H1 (cell line): ENCODE measurements at regions not wholly inside any gene's neighbourhood (a gene's known extent, or its start where the extent isn't known, plus 50 kb on each side); places are given as distances from the start of the nearest gene placed in this dataset.

Source experiments
- CTCF ChIA-PET: fragments of 300-600 bp; sonication (Branson Sonifier 250); formaldehyde crosslinking; loops from one replicate; lab custom pipeline; 2021; ENCODE audit not compliant: partially characterized antibody; lab: Charles Lee
- POLR2A ChIA-PET: fragments of 300-600 bp; sonication (Branson Sonifier 250); formaldehyde crosslinking; loops from one replicate; lab custom pipeline; 2021; ENCODE audit warnings: inconsistent platforms; ENCODE audit not compliant: partially characterized antibody; lab: Charles Lee
- DNase-seq, 2 experiments: peaks; one replicate each; pipeline versions ENCODE4 v3.0.0 to v3.0.0-alpha.2; 2010 to 2022; ENCODE audit warnings: low spot score in 2 of 2, low read depth in 1 of 2, mixed read lengths in 1 of 2
- FAIRE-seq: peaks from 2 replicates; lab custom pipeline; 2011; peaks lifted over from hg19 to GRCh38; lab: Jason Lieb, UNC
- H2AFZ ChIP-seq: 2 replicates; pipeline ENCODE4 v1.8.1; 2012; ENCODE audit warnings: low read length, inconsistent platforms
- H2AK5ac ChIP-seq: 2 replicates; pipeline ENCODE4 v1.6.1; 2013; ENCODE audit warnings: low read depth, low read length
- H2BK120ac ChIP-seq: replicated peaks from 2 replicates; pipeline ENCODE3; 2013; ENCODE audit warnings: low read depth, low read length, inconsistent platforms
- H2BK12ac ChIP-seq: 2 replicates; pipeline ENCODE4 v1.6.1; 2013; ENCODE audit warnings: low read depth, low read length
- H2BK15ac ChIP-seq: 2 replicates; pipeline ENCODE4 v1.6.1; 2013; ENCODE audit warnings: low read length
- H2BK20ac ChIP-seq: 2 replicates; pipeline ENCODE4 v1.6.1; 2013; ENCODE audit warnings: low read length
- H2BK5ac ChIP-seq: 2 replicates; pipeline ENCODE4 v1.6.1; 2013; ENCODE audit warnings: low read depth, low read length
- H3K14ac ChIP-seq: 2 replicates; pipeline ENCODE4 v1.6.1; 2013; ENCODE audit warnings: inconsistent platforms; ENCODE audit not compliant: insufficient read length
- H3K18ac ChIP-seq: 2 replicates; pipeline ENCODE4 v1.6.1; 2013; ENCODE audit warnings: low read length; ENCODE audit errors: extremely low read depth
- H3K23ac ChIP-seq: 2 replicates; pipeline ENCODE4 v1.6.1; 2013; ENCODE audit warnings: inconsistent platforms; ENCODE audit not compliant: insufficient read length
- H3K23me2 ChIP-seq: 2 replicates; pipeline ENCODE4 v1.6.1; 2013; ENCODE audit warnings: low read depth, low read length
- H3K27ac ChIP-seq: 2 replicates; pipeline ENCODE4 v1.6.1; 2011; ENCODE audit warnings: low read depth, low read length, inconsistent platforms
- H3K27me3 ChIP-seq, 4 experiments: replicated peaks in 1 of 4; 1 replicate in 1 of 4; 2 replicates in 3 of 4; pipeline versions ENCODE4 v1.6.1 to v1.8.1; 2011 to 2013; ENCODE audit warnings: low read length in 3 of 4, mild to moderate bottlenecking in 3 of 4, inconsistent platforms in 2 of 4, mixed read lengths in 2 of 4, moderate library complexity in 1 of 4; ENCODE audit not compliant: control insufficient read depth in 3 of 4, insufficient read depth in 3 of 4; ENCODE audit errors: extremely low read depth in 1 of 4
- H3K36me3 ChIP-seq, 4 experiments: 2 replicates each; pipeline versions ENCODE4 v1.6.1 to v1.8.1; 2011 to 2013; ENCODE audit warnings: mild to moderate bottlenecking in 4 of 4, low read length in 3 of 4, moderate library complexity in 2 of 4, control low read depth in 1 of 4, inconsistent platforms in 1 of 4; ENCODE audit not compliant: insufficient read depth in 4 of 4, control insufficient read depth in 2 of 4
- H3K4ac ChIP-seq: replicated peaks from 2 replicates; pipeline ENCODE3; 2013; ENCODE audit warnings: low read length, low read depth, mixed read lengths, inconsistent platforms; ENCODE audit not compliant: insufficient read length
- H3K4me1 ChIP-seq, 4 experiments: replicated peaks in 1 of 4; 1 replicate in 1 of 4; 2 replicates in 3 of 4; pipeline versions ENCODE4 v1.6.1 to v1.8.1; 2011 to 2013; ENCODE audit warnings: low read length in 3 of 4, inconsistent platforms in 2 of 4, mixed read lengths in 1 of 4; ENCODE audit not compliant: insufficient read depth in 4 of 4, control insufficient read depth in 3 of 4
- H3K4me2 ChIP-seq, 2 experiments: 2 replicates each; pipeline versions ENCODE4 v1.6.1 to v1.8.1; 2011 to 2013; ENCODE audit warnings: low read depth in 2 of 2, low read length in 2 of 2, control low read depth in 1 of 2, inconsistent platforms in 1 of 2, mild to moderate bottlenecking in 1 of 2; ENCODE audit not compliant: insufficient read depth in 1 of 2
- H3K4me3 ChIP-seq, 4 experiments: fragments of 200-600, 300-600 bp in 1 of 4; sonication (generic), shearing (Covaris generic), sonication (Bioruptor Twin) in 1 of 4; 2 replicates each; pipeline versions ENCODE4 v1.5.1 to v1.8.1; 2011 to 2016; ENCODE audit warnings: low read length in 4 of 4, low read depth in 3 of 4, control low read depth in 2 of 4, inconsistent platforms in 2 of 4, mild to moderate bottlenecking in 2 of 4, mixed read lengths in 1 of 4, moderate library complexity in 1 of 4; ENCODE audit not compliant: insufficient read depth in 2 of 4; ENCODE audit errors: extremely low read depth in 1 of 4
- H3K56ac ChIP-seq: replicated peaks from 2 replicates; pipeline ENCODE3; 2013; ENCODE audit warnings: low read depth, mild to moderate bottlenecking, mixed read lengths, low read length, inconsistent platforms; ENCODE audit not compliant: insufficient read length
- H3K79me1 ChIP-seq: 2 replicates; pipeline ENCODE4 v1.6.1; 2013; ENCODE audit warnings: low read depth, low read length, control low read depth
- H3K79me2 ChIP-seq, 2 experiments: 2 replicates each; pipeline versions ENCODE4 v1.6.1 to v1.8.1; 2012 to 2013; ENCODE audit warnings: low read length in 2 of 2, mild to moderate bottlenecking in 2 of 2, inconsistent platforms in 1 of 2; ENCODE audit not compliant: insufficient read depth in 2 of 2, control insufficient read depth in 1 of 2
- H3K9ac ChIP-seq, 4 experiments: replicated peaks in 1 of 4; 1 replicate in 1 of 4; 2 replicates in 3 of 4; pipeline versions ENCODE4 v1.6.1 to v1.8.1; 2011 to 2013; ENCODE audit warnings: low read depth in 3 of 4, low read length in 3 of 4, control low read depth in 2 of 4, mild to moderate bottlenecking in 2 of 4, moderate library complexity in 2 of 4, inconsistent platforms in 1 of 4; ENCODE audit errors: extremely low read depth in 1 of 4
- H3K9me3 ChIP-seq, 2 experiments: 2 replicates each; pipeline versions ENCODE4 v1.6.1 to v1.8.1; 2012 to 2013; ENCODE audit warnings: mild to moderate bottlenecking in 2 of 2, moderate library complexity in 2 of 2, control low read depth in 1 of 2, inconsistent platforms in 1 of 2, low read depth in 1 of 2, low read length in 1 of 2, mixed read lengths in 1 of 2; ENCODE audit not compliant: insufficient read depth in 2 of 2
- H4K20me1 ChIP-seq, 2 experiments: replicated peaks in 1 of 2; 2 replicates each; pipeline versions ENCODE3 to v1.8.1; 2011 to 2013; ENCODE audit warnings: inconsistent platforms in 2 of 2, low read length in 2 of 2, mild to moderate bottlenecking in 1 of 2; ENCODE audit not compliant: insufficient read depth in 2 of 2, control insufficient read depth in 1 of 2
- H4K5ac ChIP-seq: 2 replicates; pipeline ENCODE4 v1.6.1; 2013; ENCODE audit warnings: low read length, low read depth, mixed read lengths, inconsistent platforms; ENCODE audit not compliant: insufficient read length
- H4K8ac ChIP-seq: 2 replicates; pipeline ENCODE4 v1.8.0; 2013; ENCODE audit warnings: mild to moderate bottlenecking, moderate library complexity, low read length, inconsistent platforms; ENCODE audit not compliant: insufficient read depth; ENCODE audit errors: extremely low read depth
- H4K91ac ChIP-seq: replicated peaks from 2 replicates; pipeline ENCODE3; 2013; ENCODE audit warnings: low read length, mixed read lengths, inconsistent platforms; ENCODE audit not compliant: insufficient read length
- CBX8 ChIP-seq: fragments of 300-800, 300-1000 bp; sonication (generic); IDR thresholded peaks from 2 replicates; pipeline ENCODE4 v1.7.1; 2016; ENCODE audit warnings: low read depth, low read length, borderline replicate concordance
- CREB1 ChIP-seq: IDR thresholded peaks from 2 replicates; pipeline ENCODE4 v1.6.1; 2012; ENCODE audit warnings: inconsistent platforms
- CTBP2 ChIP-seq: IDR thresholded peaks from 2 replicates; pipeline ENCODE4 v1.7.0; 2011; ENCODE audit warnings: borderline replicate concordance, mild to moderate bottlenecking, moderate library complexity, mixed read lengths, low read length; ENCODE audit not compliant: insufficient read depth, insufficient read length
- EZH2 ChIP-seq: fragments of 200-600 bp; sonication (generic); IDR thresholded peaks from 2 replicates; pipeline ENCODE4 v1.7.1; 2012; ENCODE audit warnings: low read depth, mild to moderate bottlenecking, moderate library complexity, low read length, inconsistent platforms; ENCODE audit not compliant: severe bottlenecking
- TBP ChIP-seq: IDR thresholded peaks from 2 replicates; pipeline ENCODE4 v1.6.1; 2011; ENCODE audit warnings: low read depth, low read length, improper control_type of control experiment
- YY1 ChIP-seq: IDR thresholded peaks from 2 replicates; pipeline ENCODE4 v1.6.1; 2011; ENCODE audit warnings: low read depth, mild to moderate bottlenecking, low read length
- WGBS, 2 experiments: shearing (Covaris generic) in 1 of 2; methylation state at CpG; one replicate each; pipeline versions ENCODE4 v1.1.6 to v1.1.7; 2013 to 2015; ENCODE audit warnings: low lambda C conversion rate in 2 of 2, mixed read lengths in 2 of 2, inconsistent platforms in 1 of 2, low coverage in 1 of 2, missing lambda C conversion rate in 1 of 2; ENCODE audit not compliant: insufficient replicate concordance in 2 of 2, insufficient coverage in 1 of 2, insufficient read length in 1 of 2; ENCODE audit errors: extremely low coverage in 1 of 2, missing lambda C conversion rate in 1 of 2; 5-methylcytosine and 5-hydroxymethylcytosine counted together
- TF ChIP-seq, protein P1 (sequence below), 3 experiments: IDR thresholded peaks; 1 replicate in 2 of 3; 2 replicates in 1 of 3; pipeline versions ENCODE4 v1.5.1 to v1.6.1; 2011; ENCODE audit warnings: low read length in 3 of 3, mild to moderate bottlenecking in 3 of 3, inconsistent platforms in 2 of 3, low read depth in 1 of 3, moderate library complexity in 1 of 3; ENCODE audit not compliant: insufficient read depth in 1 of 3; ENCODE audit errors: control extremely low read depth in 1 of 3

DNA sequence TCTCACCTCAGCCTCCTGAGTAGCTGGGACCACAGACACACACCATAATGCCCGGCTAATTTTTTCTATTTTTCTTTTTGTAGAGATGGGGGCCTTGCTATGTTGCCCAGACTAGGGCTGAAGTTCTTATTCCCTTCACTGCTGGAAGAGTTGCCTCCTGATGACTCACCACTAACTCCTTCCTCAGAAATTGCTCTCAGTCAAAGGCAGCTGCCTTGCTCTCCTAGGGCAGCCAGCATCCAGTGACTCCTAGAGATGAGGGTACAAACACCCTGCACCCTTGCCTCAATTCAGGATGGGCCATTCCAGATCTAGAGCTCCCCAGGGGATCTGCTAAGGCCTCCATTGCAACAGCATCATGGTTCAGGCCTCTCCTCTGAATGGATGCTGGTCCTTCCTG is 54.0 kb upstream of the RASSF8 start:
- H2BK5ac ChIP-seq, result no peak overlapping the region

More for the DNA sequence above, 54.0 kb upstream of the RASSF8 start:
- no peak for TF ChIP-seq CREB1
- TF ChIP-seq, protein P1, sequence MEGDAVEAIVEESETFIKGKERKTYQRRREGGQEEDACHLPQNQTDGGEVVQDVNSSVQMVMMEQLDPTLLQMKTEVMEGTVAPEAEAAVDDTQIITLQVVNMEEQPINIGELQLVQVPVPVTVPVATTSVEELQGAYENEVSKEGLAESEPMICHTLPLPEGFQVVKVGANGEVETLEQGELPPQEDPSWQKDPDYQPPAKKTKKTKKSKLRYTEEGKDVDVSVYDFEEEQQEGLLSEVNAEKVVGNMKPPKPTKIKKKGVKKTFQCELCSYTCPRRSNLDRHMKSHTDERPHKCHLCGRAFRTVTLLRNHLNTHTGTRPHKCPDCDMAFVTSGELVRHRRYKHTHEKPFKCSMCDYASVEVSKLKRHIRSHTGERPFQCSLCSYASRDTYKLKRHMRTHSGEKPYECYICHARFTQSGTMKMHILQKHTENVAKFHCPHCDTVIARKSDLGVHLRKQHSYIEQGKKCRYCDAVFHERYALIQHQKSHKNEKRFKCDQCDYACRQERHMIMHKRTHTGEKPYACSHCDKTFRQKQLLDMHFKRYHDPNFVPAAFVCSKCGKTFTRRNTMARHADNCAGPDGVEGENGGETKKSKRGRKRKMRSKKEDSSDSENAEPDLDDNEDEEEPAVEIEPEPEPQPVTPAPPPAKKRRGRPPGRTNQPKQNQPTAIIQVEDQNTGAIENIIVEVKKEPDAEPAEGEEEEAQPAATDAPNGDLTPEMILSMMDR (IDR thresholded peaks at IDR 0.05; ENCODE audit: control extremely low read depth in 1 of 3, insufficient read depth in 1 of 3, low read depth in 1 of 3, low read length in 3 of 3), result no peak
- TF ChIP-seq CBX8, result no peak
- no peak for TF ChIP-seq TBP
- no peak for TF ChIP-seq EZH2
- TF ChIP-seq YY1, result no peak
- no peak for TF ChIP-seq CTBP2
- Histone ChIP-seq H2BK15ac (peak overlapping the region; percentile 63; the same call in 1 of the 2 replicates), H3K27me3 (no peaks in the 10 kb centered on the region), H3K79me2 (no peaks in the 10 kb centered on the region), H3K9ac (no peak overlapping the region), H4K20me1 (no peaks in the 10 kb centered on the region), H3K4me3 (no peak overlapping the region), H3K36me3 (no peaks in the 10 kb centered on the region), H2AK5ac (no peak overlapping the region), H2BK12ac (no peak overlapping the region), H3K18ac (no peak overlapping the region), H4K5ac (no peak overlapping the region), H3K23me2 (no peaks in the 10 kb centered on the region), H2BK120ac (no peak overlapping the region), H3K79me1 (no peaks in the 10 kb centered on the region), H2AFZ (no peak overlapping the region), H3K56ac (no peak overlapping the region), H3K4ac (no peak overlapping the region), H3K9me3 (no peaks in the 10 kb centered on the region), H3K23ac (no peak overlapping the region), H3K14ac (no peak overlapping the region), H4K8ac (no peak overlapping the region), H2BK20ac (no peak overlapping the region), H3K4me1 (no peaks in the 10 kb centered on the region), H3K4me2 (no peak overlapping the region), H3K27ac (no peak overlapping the region), H4K91ac (no peak overlapping the region)
- DNase-seq, result no peak
- POLR2A ChIA-PET, result no interaction called here
- 92% methylated on average over 1 of the region's 1 CpG; no CpG with 5 or more reads in 1 of the 2 experiments for WGBS, 2 experiments
- no peak for FAIRE-seq
- CTCF ChIA-PET, result interaction anchor here (0.9 to 1.1 kb wide), 2 partner anchors 9 to 112 kb away, joined by 3 read pairs; no protein-coding TSS in a partner anchor
